Endodermal cell (in vitro differentiated cells): ENCODE measurements at regions not wholly inside any gene's neighbourhood (a gene's known extent, or its start where the extent isn't known, plus 50 kb on each side); places are given as distances from the start of the nearest gene placed in this dataset.

ENCODE experiments used
- DNase-seq: peaks from one replicate; pipeline ENCODE4 v3.0.0-alpha.2; 2017
- H3K27ac ChIP-seq: 2 replicates; pipeline ENCODE4 v1.5.1; 2013; ENCODE audit warnings: mild to moderate bottlenecking, low read depth, low read length, moderate library complexity
- H3K27me3 ChIP-seq: 2 replicates; pipeline ENCODE4 v1.6.1; 2013; ENCODE audit warnings: mild to moderate bottlenecking, low read length, moderate library complexity; ENCODE audit not compliant: insufficient read depth, control insufficient read depth, poor library complexity, severe bottlenecking
- H3K36me3 ChIP-seq: 2 replicates; pipeline ENCODE4 v1.7.0; 2013; ENCODE audit warnings: mild to moderate bottlenecking, low read length, moderate library complexity; ENCODE audit not compliant: control insufficient read depth, insufficient read depth
- H3K4me1 ChIP-seq: one replicate; pipeline ENCODE4 v1.7.0; 2013; ENCODE audit warnings: low read length; ENCODE audit not compliant: control insufficient read depth, insufficient read depth
- H3K4me3 ChIP-seq: 2 replicates; pipeline ENCODE4 v1.5.1; 2013; ENCODE audit warnings: mild to moderate bottlenecking, low read length, moderate library complexity
- H3K9ac ChIP-seq: 2 replicates; pipeline ENCODE4 v1.6.1; 2013; ENCODE audit warnings: mild to moderate bottlenecking, low read length, moderate library complexity; ENCODE audit not compliant: poor library complexity, severe bottlenecking; ENCODE audit errors: extremely low read depth
- H3K9me3 ChIP-seq: 2 replicates; pipeline ENCODE4 v1.6.1; 2013; ENCODE audit warnings: mild to moderate bottlenecking, low read length, moderate library complexity; ENCODE audit not compliant: control insufficient read depth
- H3K27ac Mint-ChIP-seq: 2 replicates; pipeline ENCODE4 v1.8.0; 2020; ENCODE audit warnings: mixed read lengths
- H3K27me3 Mint-ChIP-seq: 2 replicates; pipeline ENCODE4 v1.8.0; 2021; ENCODE audit warnings: mild to moderate bottlenecking, mixed read lengths; ENCODE audit not compliant: insufficient read depth
- H3K36me3 Mint-ChIP-seq: 2 replicates; pipeline ENCODE4 v1.8.0; 2020; ENCODE audit warnings: low read depth, mixed read lengths
- H3K4me1 Mint-ChIP-seq: 2 replicates; pipeline ENCODE4 v1.8.0; 2020; ENCODE audit warnings: mixed read lengths
- H3K4me3 Mint-ChIP-seq: 2 replicates; pipeline ENCODE4 v1.8.0; 2020; ENCODE audit warnings: mild to moderate bottlenecking, moderate library complexity, mixed read lengths
- H3K9me3 Mint-ChIP-seq: 2 replicates; pipeline ENCODE4 v1.8.0; 2020; ENCODE audit warnings: mild to moderate bottlenecking, mixed read lengths
- CTCF ChIP-seq: fragments of 200-600 bp; sonication (generic); conservative IDR thresholded peaks from 2 replicates; pipeline ENCODE4 v1.5.0; 2021; ENCODE audit warnings: antibody characterized with exemption, mild to moderate bottlenecking
- WGBS, 2 experiments: methylation state at CpG; one replicate each; pipeline versions ENCODE4 v1.1.5 to v1.1.7; 2013; ENCODE audit warnings: missing lambda C conversion rate in 2 of 2, mixed read lengths in 1 of 2; ENCODE audit not compliant: insufficient coverage in 1 of 2, insufficient read length in 1 of 2; 5-methylcytosine and 5-hydroxymethylcytosine counted together

- no peak overlapping the region for H3K9ac ChIP-seq
- no peak overlapping the region for H3K27ac ChIP-seq
- no peaks in the 10 kb centered on the region for H3K4me1 Mint-ChIP-seq
- DNase-seq: no peak
- no peak overlapping the region for H3K4me3 Mint-ChIP-seq
- H3K9me3 Mint-ChIP-seq: no peaks in the 10 kb centered on the region
- no peaks in the 10 kb centered on the region for H3K27me3 Mint-ChIP-seq
- H3K36me3 Mint-ChIP-seq: no peaks in the 10 kb centered on the region
- no peaks in the 10 kb centered on the region for H3K4me1 ChIP-seq
- no peak for TF ChIP-seq CTCF
- H3K4me3 ChIP-seq: no peak overlapping the region
- 90 to 96% methylated on average over 17 to 21 of the region's 21 CpGs for WGBS, 2 experiments
- no peaks in the 10 kb centered on the region for H3K36me3 ChIP-seq
- H3K27ac Mint-ChIP-seq: no peak overlapping the region
- H3K9me3 ChIP-seq: no peaks in the 10 kb centered on the region
- H3K27me3 ChIP-seq: no peaks in the 10 kb centered on the region
Measured at GRCh38 chr6:164020142-164020541, 605.6 kb downstream of the QKI start.

- H3K36me3 ChIP-seq: no peaks in the 10 kb centered on the region
- H3K9me3 ChIP-seq: no peaks in the 10 kb centered on the region
- Mint-ChIP-seq H3K4me1 (peaks cover 2% of the 10 kb centered on the region), H3K27ac (no peak overlapping the region), H3K36me3 (no peaks in the 10 kb centered on the region), H3K4me3 (no peak overlapping the region), H3K9me3 (no peaks in the 10 kb centered on the region), H3K27me3 (no peaks in the 10 kb centered on the region)
- no peak overlapping the region for H3K9ac ChIP-seq
- DNase-seq: no peak
- TF ChIP-seq CTCF: no peak
- no peaks in the 10 kb centered on the region for H3K27me3 ChIP-seq
- no peak overlapping the region for H3K4me3 ChIP-seq
- no peak overlapping the region for H3K27ac ChIP-seq
- 89 to 93% methylated on average over 4 of the region's 4 CpGs for WGBS, 2 experiments
- H3K4me1 ChIP-seq: no peaks in the 10 kb centered on the region
Measured at GRCh38 chr6:164018133-164018532, 603.6 kb downstream of the QKI start.

GRCh38 chr6:164016056-164016455, 601.5 kb downstream of the QKI start:
- Histone ChIP-seq H3K27me3 (no peaks in the 10 kb centered on the region), H3K27ac (no peak overlapping the region), H3K9me3 (no peaks in the 10 kb centered on the region), H3K9ac (no peak overlapping the region), H3K4me1 (no peaks in the 10 kb centered on the region), H3K4me3 (no peak overlapping the region), H3K36me3 (no peaks in the 10 kb centered on the region)
- WGBS, 2 experiments: 96 to 100% methylated on average over 2 to 6 of the region's 6 CpGs
- Mint-ChIP-seq H3K27ac (no peak overlapping the region), H3K9me3 (no peaks in the 10 kb centered on the region), H3K4me1 (peaks cover 2% of the 10 kb centered on the region), H3K36me3 (no peaks in the 10 kb centered on the region), H3K27me3 (no peaks in the 10 kb centered on the region), H3K4me3 (no peak overlapping the region)
- DNase-seq: no peak
- TF ChIP-seq CTCF: no peak
